22Rv1 (cell line): ENCODE measurements at regions not wholly inside any gene's neighbourhood (a gene's known extent, or its start where the extent isn't known, plus 50 kb on each side); places are given as distances from the start of the nearest gene placed in this dataset.

Experiments
- CTCF ChIP-seq: fragments of 450-650 bp; IDR thresholded peaks from 2 replicates; pipeline ENCODE4 v1.5.1; 2017; ENCODE audit warnings: mild to moderate bottlenecking
- ZFX ChIP-seq: fragments of 450-650 bp; IDR thresholded peaks from 2 replicates; pipeline ENCODE4 v1.6.1; 2017; ENCODE audit warnings: antibody characterized with exemption, borderline replicate concordance

GRCh38 chr3:118577055-118577777 lies 457.4 kb downstream of the IGSF11 start:
- no peak for TF ChIP-seq CTCF
- TF ChIP-seq ZFX: no peak
